ENCODE measurements at regions not wholly inside any gene's neighbourhood (a gene's known extent, or its start where the extent isn't known, plus 50 kb on each side); places are given as distances from the start of the nearest gene placed in this dataset.

DNA sequence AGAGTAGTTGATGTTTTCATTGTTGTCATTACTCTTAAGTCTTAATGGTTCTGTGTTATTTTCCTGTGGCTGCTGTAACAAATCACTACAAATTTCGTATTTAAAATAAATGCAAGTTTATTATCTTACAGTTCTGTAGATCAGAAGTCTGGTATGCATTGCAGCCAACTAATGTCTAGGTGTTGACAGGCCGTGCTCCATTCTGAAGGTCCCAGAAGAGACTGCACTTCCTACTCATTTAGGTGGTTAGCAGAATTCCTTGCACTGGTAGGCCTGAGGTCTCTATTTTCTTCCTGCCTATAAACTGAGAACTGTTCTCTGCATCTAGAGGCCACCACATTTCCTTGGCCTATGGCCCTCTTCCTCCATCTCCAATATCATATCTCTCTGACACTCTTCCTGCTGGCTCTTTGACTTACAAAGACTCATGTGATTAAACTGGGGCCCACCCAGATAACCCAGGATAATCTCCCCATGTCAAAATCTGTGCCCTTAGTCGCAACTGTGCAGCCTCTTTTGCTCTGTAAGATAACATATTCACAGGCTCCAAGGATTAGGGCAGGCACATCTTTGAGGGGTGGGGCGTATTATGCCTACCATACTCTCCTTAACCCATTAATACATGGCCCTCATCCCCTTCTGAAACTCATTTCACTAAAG, 468.4 kb downstream of the FOXO1 start:
- H3K36me3 ChIP-seq (ENCODE audit: control insufficient read depth in 2 of 2, insufficient read depth in 1 of 2, low read length in 2 of 2), result no peaks in the 10 kb centered on the region
- POLR2A ChIA-PET, result no interaction called here
- H3K9me3 ChIP-seq (ENCODE audit: control insufficient read depth, insufficient read depth, low read depth, low read length), result no peaks in the 10 kb centered on the region
- no peak overlapping the region for H3K27ac ChIP-seq (ENCODE audit: extremely low read depth, low read depth, low read length)
- no peaks in the 10 kb centered on the region for H3K4me1 ChIP-seq (ENCODE audit: control insufficient read depth, insufficient read depth, low read length)
- no peak overlapping the region for H3K4me3 ChIP-seq (ENCODE audit: low read depth, low read length)
- TF ChIP-seq ZSCAN23 (tag by site-specific recombination; IDR thresholded peaks at IDR 0.05) (no peak), ZFHX2 (tag by site-specific recombination; conservative IDR thresholded peaks at IDR 0.05) (no peak), ZBTB48 (tag by site-specific recombination; IDR thresholded peaks at IDR 0.05) (no peak), ZNF292 (tag by site-specific recombination; IDR thresholded peaks at IDR 0.05; ENCODE audit: borderline replicate concordance, low read depth) (no peak)
- TF ChIP-seq, protein P1, sequence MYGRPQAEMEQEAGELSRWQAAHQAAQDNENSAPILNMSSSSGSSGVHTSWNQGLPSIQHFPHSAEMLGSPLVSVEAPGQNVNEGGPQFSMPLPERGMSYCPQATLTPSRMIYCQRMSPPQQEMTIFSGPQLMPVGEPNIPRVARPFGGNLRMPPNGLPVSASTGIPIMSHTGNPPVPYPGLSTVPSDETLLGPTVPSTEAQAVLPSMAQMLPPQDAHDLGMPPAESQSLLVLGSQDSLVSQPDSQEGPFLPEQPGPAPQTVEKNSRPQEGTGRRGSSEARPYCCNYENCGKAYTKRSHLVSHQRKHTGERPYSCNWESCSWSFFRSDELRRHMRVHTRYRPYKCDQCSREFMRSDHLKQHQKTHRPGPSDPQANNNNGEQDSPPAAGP (tag by site-specific recombination; IDR thresholded peaks at IDR 0.05), result no peak
- TF ChIP-seq, protein P2, sequence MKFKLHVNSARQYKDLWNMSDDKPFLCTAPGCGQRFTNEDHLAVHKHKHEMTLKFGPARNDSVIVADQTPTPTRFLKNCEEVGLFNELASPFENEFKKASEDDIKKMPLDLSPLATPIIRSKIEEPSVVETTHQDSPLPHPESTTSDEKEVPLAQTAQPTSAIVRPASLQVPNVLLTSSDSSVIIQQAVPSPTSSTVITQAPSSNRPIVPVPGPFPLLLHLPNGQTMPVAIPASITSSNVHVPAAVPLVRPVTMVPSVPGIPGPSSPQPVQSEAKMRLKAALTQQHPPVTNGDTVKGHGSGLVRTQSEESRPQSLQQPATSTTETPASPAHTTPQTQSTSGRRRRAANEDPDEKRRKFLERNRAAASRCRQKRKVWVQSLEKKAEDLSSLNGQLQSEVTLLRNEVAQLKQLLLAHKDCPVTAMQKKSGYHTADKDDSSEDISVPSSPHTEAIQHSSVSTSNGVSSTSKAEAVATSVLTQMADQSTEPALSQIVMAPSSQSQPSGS (tag by site-specific recombination; IDR thresholded peaks at IDR 0.05; ENCODE audit: low read depth), result no peak
- CTCF ChIA-PET, result no interaction called here

DNA sequence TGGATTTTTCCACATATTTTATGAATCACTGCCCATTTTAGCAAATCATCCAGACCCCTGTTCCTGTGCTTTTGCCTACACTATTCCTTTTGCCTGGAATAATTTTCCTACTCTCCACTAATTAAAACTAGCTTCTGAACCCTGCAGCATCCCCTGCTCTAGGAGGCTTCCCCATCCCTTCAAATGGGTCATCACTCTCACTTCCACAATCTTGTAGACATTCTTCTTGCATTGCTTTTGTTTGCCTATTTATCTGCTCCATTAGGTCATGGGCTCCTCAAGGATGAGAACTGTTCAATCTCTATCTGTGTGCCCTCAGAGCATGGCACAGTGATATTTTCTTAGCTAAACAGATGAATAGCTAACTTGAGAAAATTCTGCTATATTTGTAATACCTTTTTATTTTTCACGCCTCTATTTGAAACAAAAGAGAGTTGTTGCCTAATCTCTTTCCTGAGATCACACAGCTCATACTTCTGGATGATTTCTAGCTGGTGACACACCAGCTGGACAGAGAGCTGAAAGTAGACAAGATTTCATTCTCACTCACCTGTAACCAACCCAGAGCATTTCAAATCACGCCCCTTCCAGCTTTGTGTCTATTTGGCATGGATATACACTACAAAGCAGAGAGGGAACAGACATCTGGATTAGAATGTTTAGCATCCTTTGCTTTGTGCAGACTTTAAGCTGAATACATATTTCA, 466.0 kb downstream of the FOXO1 start:
- Histone ChIP-seq H3K27ac (ENCODE audit: extremely low read depth, low read depth, low read length) (no peak overlapping the region), H3K4me1 (ENCODE audit: control insufficient read depth, insufficient read depth, low read length) (no peaks in the 10 kb centered on the region), H3K9me3 (ENCODE audit: control insufficient read depth, insufficient read depth, low read depth, low read length) (no peaks in the 10 kb centered on the region), H3K4me3 (ENCODE audit: low read depth, low read length) (no peak overlapping the region), H3K36me3 (ENCODE audit: control insufficient read depth in 2 of 2, insufficient read depth in 1 of 2, low read length in 2 of 2) (no peaks in the 10 kb centered on the region)
- TF ChIP-seq ZNF112 (tag by site-specific recombination; IDR thresholded peaks at IDR 0.05), result no peak
- TF ChIP-seq ZNF169 (tag by site-specific recombination; IDR thresholded peaks at IDR 0.05), result no peak
- ChIA-PET CTCF (interaction anchor here (0.7 kb wide), 2 partner anchors 131 to 515 kb away, joined by 3 to 4 read pairs; no protein-coding TSS in a partner anchor), POLR2A (no interaction called here)

DNA sequence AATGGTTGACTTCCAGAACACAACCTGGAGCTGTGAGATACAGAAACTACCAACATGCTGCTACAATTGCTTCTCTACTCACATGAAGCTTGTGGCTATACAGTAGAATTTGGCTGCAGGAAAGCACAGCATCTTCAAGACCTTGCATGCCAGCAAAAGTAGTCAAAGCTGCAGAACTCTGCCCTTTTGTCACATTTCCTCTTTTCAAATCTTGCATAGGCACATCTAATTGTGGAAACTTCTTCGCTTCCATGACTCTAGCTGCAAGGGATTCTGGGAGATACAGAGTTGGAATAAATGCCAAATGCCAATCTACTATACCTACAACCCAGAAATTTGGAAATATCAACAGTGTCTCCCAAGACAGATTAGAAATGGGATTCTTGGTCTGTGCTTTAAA, 462.2 kb downstream of the FOXO1 start:
- no peaks in the 10 kb centered on the region for H3K4me1 ChIP-seq (ENCODE audit: control insufficient read depth, insufficient read depth, low read length)
- no peaks in the 10 kb centered on the region for H3K36me3 ChIP-seq (ENCODE audit: control insufficient read depth in 2 of 2, insufficient read depth in 1 of 2, low read length in 2 of 2)
- POLR2A ChIA-PET, result no interaction called here
- CTCF ChIA-PET, result interaction anchor here (0.6 kb wide), 1 partner anchor 146 kb away, joined by 3 read pairs; no protein-coding TSS in a partner anchor
- no peak overlapping the region for H3K4me3 ChIP-seq (ENCODE audit: low read depth, low read length)
- H3K9me3 ChIP-seq (ENCODE audit: control insufficient read depth, insufficient read depth, low read depth, low read length), result no peaks in the 10 kb centered on the region
- no peak overlapping the region for H3K27ac ChIP-seq (ENCODE audit: extremely low read depth, low read depth, low read length)
- TF ChIP-seq SCRT2 (tag by site-specific recombination; IDR thresholded peaks at IDR 0.05) (no peak), KLF16 (tag by site-specific recombination; IDR thresholded peaks at IDR 0.05) (no peak), ZNF24 (tag by site-specific recombination; IDR thresholded peaks at IDR 0.05) (no peak), ZNF132 (tag by site-specific recombination; IDR thresholded peaks at IDR 0.05; ENCODE audit: borderline replicate concordance) (no peak), ZNF138 (tag by site-specific recombination; IDR thresholded peaks at IDR 0.05; ENCODE audit: borderline replicate concordance) (no peak)
- TF ChIP-seq, protein P3, sequence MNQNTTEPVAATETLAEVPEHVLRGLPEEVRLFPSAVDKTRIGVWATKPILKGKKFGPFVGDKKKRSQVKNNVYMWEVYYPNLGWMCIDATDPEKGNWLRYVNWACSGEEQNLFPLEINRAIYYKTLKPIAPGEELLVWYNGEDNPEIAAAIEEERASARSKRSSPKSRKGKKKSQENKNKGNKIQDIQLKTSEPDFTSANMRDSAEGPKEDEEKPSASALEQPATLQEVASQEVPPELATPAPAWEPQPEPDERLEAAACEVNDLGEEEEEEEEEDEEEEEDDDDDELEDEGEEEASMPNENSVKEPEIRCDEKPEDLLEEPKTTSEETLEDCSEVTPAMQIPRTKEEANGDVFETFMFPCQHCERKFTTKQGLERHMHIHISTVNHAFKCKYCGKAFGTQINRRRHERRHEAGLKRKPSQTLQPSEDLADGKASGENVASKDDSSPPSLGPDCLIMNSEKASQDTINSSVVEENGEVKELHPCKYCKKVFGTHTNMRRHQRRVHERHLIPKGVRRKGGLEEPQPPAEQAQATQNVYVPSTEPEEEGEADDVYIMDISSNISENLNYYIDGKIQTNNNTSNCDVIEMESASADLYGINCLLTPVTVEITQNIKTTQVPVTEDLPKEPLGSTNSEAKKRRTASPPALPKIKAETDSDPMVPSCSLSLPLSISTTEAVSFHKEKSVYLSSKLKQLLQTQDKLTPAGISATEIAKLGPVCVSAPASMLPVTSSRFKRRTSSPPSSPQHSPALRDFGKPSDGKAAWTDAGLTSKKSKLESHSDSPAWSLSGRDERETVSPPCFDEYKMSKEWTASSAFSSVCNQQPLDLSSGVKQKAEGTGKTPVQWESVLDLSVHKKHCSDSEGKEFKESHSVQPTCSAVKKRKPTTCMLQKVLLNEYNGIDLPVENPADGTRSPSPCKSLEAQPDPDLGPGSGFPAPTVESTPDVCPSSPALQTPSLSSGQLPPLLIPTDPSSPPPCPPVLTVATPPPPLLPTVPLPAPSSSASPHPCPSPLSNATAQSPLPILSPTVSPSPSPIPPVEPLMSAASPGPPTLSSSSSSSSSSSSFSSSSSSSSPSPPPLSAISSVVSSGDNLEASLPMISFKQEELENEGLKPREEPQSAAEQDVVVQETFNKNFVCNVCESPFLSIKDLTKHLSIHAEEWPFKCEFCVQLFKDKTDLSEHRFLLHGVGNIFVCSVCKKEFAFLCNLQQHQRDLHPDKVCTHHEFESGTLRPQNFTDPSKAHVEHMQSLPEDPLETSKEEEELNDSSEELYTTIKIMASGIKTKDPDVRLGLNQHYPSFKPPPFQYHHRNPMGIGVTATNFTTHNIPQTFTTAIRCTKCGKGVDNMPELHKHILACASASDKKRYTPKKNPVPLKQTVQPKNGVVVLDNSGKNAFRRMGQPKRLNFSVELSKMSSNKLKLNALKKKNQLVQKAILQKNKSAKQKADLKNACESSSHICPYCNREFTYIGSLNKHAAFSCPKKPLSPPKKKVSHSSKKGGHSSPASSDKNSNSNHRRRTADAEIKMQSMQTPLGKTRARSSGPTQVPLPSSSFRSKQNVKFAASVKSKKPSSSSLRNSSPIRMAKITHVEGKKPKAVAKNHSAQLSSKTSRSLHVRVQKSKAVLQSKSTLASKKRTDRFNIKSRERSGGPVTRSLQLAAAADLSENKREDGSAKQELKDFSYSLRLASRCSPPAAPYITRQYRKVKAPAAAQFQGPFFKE (tag by site-specific recombination; IDR thresholded peaks at IDR 0.05; ENCODE audit: borderline replicate concordance), result no peak
- TF ChIP-seq, protein P4, sequence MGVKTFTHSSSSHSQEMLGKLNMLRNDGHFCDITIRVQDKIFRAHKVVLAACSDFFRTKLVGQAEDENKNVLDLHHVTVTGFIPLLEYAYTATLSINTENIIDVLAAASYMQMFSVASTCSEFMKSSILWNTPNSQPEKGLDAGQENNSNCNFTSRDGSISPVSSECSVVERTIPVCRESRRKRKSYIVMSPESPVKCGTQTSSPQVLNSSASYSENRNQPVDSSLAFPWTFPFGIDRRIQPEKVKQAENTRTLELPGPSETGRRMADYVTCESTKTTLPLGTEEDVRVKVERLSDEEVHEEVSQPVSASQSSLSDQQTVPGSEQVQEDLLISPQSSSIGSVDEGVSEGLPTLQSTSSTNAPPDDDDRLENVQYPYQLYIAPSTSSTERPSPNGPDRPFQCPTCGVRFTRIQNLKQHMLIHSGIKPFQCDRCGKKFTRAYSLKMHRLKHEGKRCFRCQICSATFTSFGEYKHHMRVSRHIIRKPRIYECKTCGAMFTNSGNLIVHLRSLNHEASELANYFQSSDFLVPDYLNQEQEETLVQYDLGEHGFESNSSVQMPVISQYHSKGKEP (tag by site-specific recombination; IDR thresholded peaks at IDR 0.05), result no peak
- TF ChIP-seq, protein P5, sequence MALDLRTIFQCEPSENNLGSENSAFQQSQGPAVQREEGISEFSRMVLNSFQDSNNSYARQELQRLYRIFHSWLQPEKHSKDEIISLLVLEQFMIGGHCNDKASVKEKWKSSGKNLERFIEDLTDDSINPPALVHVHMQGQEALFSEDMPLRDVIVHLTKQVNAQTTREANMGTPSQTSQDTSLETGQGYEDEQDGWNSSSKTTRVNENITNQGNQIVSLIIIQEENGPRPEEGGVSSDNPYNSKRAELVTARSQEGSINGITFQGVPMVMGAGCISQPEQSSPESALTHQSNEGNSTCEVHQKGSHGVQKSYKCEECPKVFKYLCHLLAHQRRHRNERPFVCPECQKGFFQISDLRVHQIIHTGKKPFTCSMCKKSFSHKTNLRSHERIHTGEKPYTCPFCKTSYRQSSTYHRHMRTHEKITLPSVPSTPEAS (tag by site-specific recombination; IDR thresholded peaks at IDR 0.05), result no peak
